H9 (cell line): ENCODE measurements at regions not wholly inside any gene's neighbourhood (a gene's known extent, or its start where the extent isn't known, plus 50 kb on each side); places are given as distances from the start of the nearest gene placed in this dataset.

ENCODE experiments used
- DNase-seq: peaks from one replicate; pipeline ENCODE4 v3.0.0-alpha.2; 2017
- H2AFZ ChIP-seq: one replicate; pipeline ENCODE4 v1.6.1; 2013; ENCODE audit warnings: mild to moderate bottlenecking, low read length, control low read depth, moderate library complexity
- H2AK5ac ChIP-seq: 2 replicates; pipeline ENCODE4 v1.6.1; 2013; ENCODE audit warnings: low read length, control low read depth, mixed read lengths; ENCODE audit not compliant: insufficient read length
- H2BK120ac ChIP-seq: one replicate; pipeline ENCODE4 v1.6.1; 2013; ENCODE audit warnings: low read depth, mild to moderate bottlenecking, low read length, control low read depth, inconsistent platforms; ENCODE audit not compliant: poor library complexity, severe bottlenecking
- H2BK12ac ChIP-seq: 2 replicates; pipeline ENCODE4 v1.6.1; 2013; ENCODE audit warnings: low read length, control low read depth, mixed read lengths, low read depth; ENCODE audit not compliant: insufficient read length
- H2BK15ac ChIP-seq: 2 replicates; pipeline ENCODE4 v1.6.1; 2013; ENCODE audit warnings: low read depth, low read length, control low read depth
- H2BK20ac ChIP-seq: one replicate; pipeline ENCODE4 v1.6.1; 2013; ENCODE audit warnings: low read depth, mild to moderate bottlenecking, low read length, control low read depth, inconsistent platforms; ENCODE audit not compliant: poor library complexity, severe bottlenecking
- H2BK5ac ChIP-seq: 2 replicates; pipeline ENCODE4 v1.6.1; 2013; ENCODE audit warnings: low read length, control low read depth, mixed read lengths; ENCODE audit not compliant: insufficient read length
- H3K14ac ChIP-seq: 2 replicates; pipeline ENCODE4 v1.6.1; 2013; ENCODE audit warnings: low read length, control low read depth; ENCODE audit not compliant: insufficient read depth
- H3K18ac ChIP-seq: 2 replicates; pipeline ENCODE4 v1.6.1; 2013; ENCODE audit warnings: low read depth, mild to moderate bottlenecking, mixed read lengths, low read length, control low read depth; ENCODE audit not compliant: insufficient read length
- H3K23ac ChIP-seq: 2 replicates; pipeline ENCODE4 v1.6.1; 2013; ENCODE audit warnings: low read length, control low read depth, mixed read lengths, low read depth; ENCODE audit not compliant: insufficient read length
- H3K23me2 ChIP-seq: 2 replicates; pipeline ENCODE4 v1.6.1; 2013; ENCODE audit warnings: low read depth, mild to moderate bottlenecking, mixed read lengths, low read length, control low read depth; ENCODE audit not compliant: insufficient read length, poor library complexity, severe bottlenecking
- H3K27ac ChIP-seq: 2 replicates; pipeline ENCODE4 v1.5.1; 2013; ENCODE audit warnings: low read length, control low read depth, mixed read lengths, low read depth; ENCODE audit not compliant: insufficient read length
- H3K27me3 ChIP-seq: 2 replicates; pipeline ENCODE4 v1.6.1; 2013; ENCODE audit warnings: low read length, control low read depth, inconsistent platforms; ENCODE audit not compliant: insufficient read depth
- H3K4ac ChIP-seq: 2 replicates; pipeline ENCODE4 v1.6.1; 2013; ENCODE audit warnings: low read depth, mild to moderate bottlenecking, control low read depth, inconsistent platforms, low read length, moderate library complexity
- H3K4me1 ChIP-seq: 2 replicates; pipeline ENCODE4 v1.6.1; 2013; ENCODE audit warnings: low read length, control low read depth, inconsistent platforms; ENCODE audit not compliant: insufficient read depth
- H3K4me2 ChIP-seq: 2 replicates; pipeline ENCODE4 v1.6.1; 2013; ENCODE audit warnings: low read length, control low read depth, mixed read lengths; ENCODE audit not compliant: insufficient read length, insufficient read depth
- H3K56ac ChIP-seq: 2 replicates; pipeline ENCODE4 v1.6.1; 2013; ENCODE audit warnings: low read depth, mild to moderate bottlenecking, mixed read lengths, low read length, control low read depth; ENCODE audit not compliant: insufficient read length
- H3K79me1 ChIP-seq: 2 replicates; pipeline ENCODE4 v1.6.1; 2013; ENCODE audit warnings: low read depth, mild to moderate bottlenecking, moderate library complexity, low read length, control low read depth, inconsistent platforms; ENCODE audit not compliant: insufficient read depth, poor library complexity, severe bottlenecking
- H3K79me2 ChIP-seq: 2 replicates; pipeline ENCODE4 v1.6.1; 2013; ENCODE audit warnings: low read length, control low read depth, inconsistent platforms; ENCODE audit not compliant: insufficient read depth
- H3K9ac ChIP-seq: 2 replicates; pipeline ENCODE4 v1.6.1; 2013; ENCODE audit warnings: low read length, control low read depth, mixed read lengths; ENCODE audit not compliant: insufficient read length; ENCODE audit errors: extremely low read depth
- H3K9me3 ChIP-seq: one replicate; pipeline ENCODE4 v1.6.1; 2013; ENCODE audit warnings: low read depth, low read length, inconsistent platforms; ENCODE audit not compliant: control insufficient read depth
- H3T11ph ChIP-seq: one replicate; pipeline ENCODE4 v1.6.1; 2013; ENCODE audit warnings: mild to moderate bottlenecking, low read length, control low read depth, inconsistent platforms
- H4K20me1 ChIP-seq: one replicate; pipeline ENCODE4 v1.6.1; 2013; ENCODE audit not compliant: control insufficient read depth, insufficient read length, insufficient read depth
- H4K5ac ChIP-seq: 2 replicates; pipeline ENCODE4 v1.6.1; 2013; ENCODE audit warnings: low read depth, mild to moderate bottlenecking, mixed read lengths, low read length, control low read depth; ENCODE audit not compliant: insufficient read length
- H4K8ac ChIP-seq: replicated peaks from 2 replicates; pipeline ENCODE4 v1.6.1; 2013; ENCODE audit warnings: low read length, control low read depth, mixed read lengths, low read depth; ENCODE audit not compliant: insufficient read length
- H4K91ac ChIP-seq: 2 replicates; pipeline ENCODE4 v1.6.1; 2013; ENCODE audit warnings: low read depth, mild to moderate bottlenecking, moderate library complexity, mixed read lengths, low read length, control low read depth; ENCODE audit not compliant: insufficient read length
- H3K27ac Mint-ChIP-seq, 3 experiments: 2 replicates in 2 of 3; 3 replicates in 1 of 3; pipeline ENCODE4 v1.8.0; 2020 to 2021; ENCODE audit warnings: mixed read lengths in 3 of 3, mild to moderate bottlenecking in 1 of 3, moderate library complexity in 1 of 3
- H3K27me3 Mint-ChIP-seq: 2 replicates; pipeline ENCODE4 v1.8.0; 2021; ENCODE audit warnings: low read depth, mild to moderate bottlenecking, moderate library complexity, mixed read lengths
- H3K36me3 Mint-ChIP-seq, 3 experiments: 2 replicates in 2 of 3; 3 replicates in 1 of 3; pipeline ENCODE4 v1.8.0; 2020 to 2021; ENCODE audit warnings: low read depth in 3 of 3, mixed read lengths in 3 of 3; ENCODE audit not compliant: insufficient read depth in 1 of 3
- H3K4me1 Mint-ChIP-seq, 2 experiments: 2 replicates each; pipeline ENCODE4 v1.8.0; 2020; ENCODE audit warnings: mixed read lengths in 2 of 2
- H3K4me3 Mint-ChIP-seq, 2 experiments: 2 replicates in 1 of 2; 3 replicates in 1 of 2; pipeline ENCODE4 v1.8.0; 2020 to 2021; ENCODE audit warnings: mild to moderate bottlenecking in 2 of 2, mixed read lengths in 2 of 2, moderate library complexity in 1 of 2
- H3K9me3 Mint-ChIP-seq, 2 experiments: 2 replicates in 1 of 2; 3 replicates in 1 of 2; pipeline ENCODE4 v1.8.0; 2020; ENCODE audit warnings: mild to moderate bottlenecking in 2 of 2, mixed read lengths in 2 of 2, moderate library complexity in 1 of 2
- WGBS: extraction: QIAGEN DNeasy Blood & Tissue Kit; methylation state at CpG from one replicate; pipeline ENCODE4 v1.1.7; 2013; ENCODE audit warnings: missing lambda C conversion rate, low lambda C conversion rate, mixed read lengths; ENCODE audit not compliant: insufficient read length; ENCODE audit errors: extremely low coverage; 5-methylcytosine and 5-hydroxymethylcytosine counted together
- TF ChIP-seq, protein P1 (sequence below): fragments of 200-600 bp; sonication (generic); conservative IDR thresholded peaks from 3 replicates; pipeline ENCODE4 v1.8.0; 2021; ENCODE audit warnings: antibody characterized with exemption, mild to moderate bottlenecking

DNA sequence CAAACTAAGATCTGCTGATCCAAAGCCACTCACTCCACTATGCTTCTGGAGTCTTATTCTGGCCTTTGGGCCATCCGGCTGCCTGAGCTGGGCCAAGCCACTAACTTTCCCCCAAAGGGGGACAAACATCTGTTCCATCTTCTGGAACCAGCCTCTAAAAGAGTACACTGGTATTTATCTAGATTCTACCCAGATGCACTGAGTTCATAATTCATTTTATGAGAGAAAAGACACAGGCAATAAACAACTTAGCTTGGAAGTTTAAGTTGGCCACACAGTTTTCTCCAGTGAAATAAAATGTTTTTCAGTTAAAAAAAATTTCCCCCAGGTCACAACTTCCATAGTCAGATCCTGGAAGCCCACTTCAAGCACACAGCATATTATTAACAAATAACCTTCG, 80.1 kb upstream of the ARHGEF3 start:
- H3K56ac ChIP-seq = no peak overlapping the region
- H3K27me3 ChIP-seq = no peaks in the 10 kb centered on the region
- H2AFZ ChIP-seq = no peak overlapping the region
- H2BK5ac ChIP-seq = no peak overlapping the region
- no peak overlapping the region for H2BK20ac ChIP-seq
- H3K23me2 ChIP-seq = no peaks in the 10 kb centered on the region
- no peak overlapping the region for H3K14ac ChIP-seq
- TF ChIP-seq, protein P1, sequence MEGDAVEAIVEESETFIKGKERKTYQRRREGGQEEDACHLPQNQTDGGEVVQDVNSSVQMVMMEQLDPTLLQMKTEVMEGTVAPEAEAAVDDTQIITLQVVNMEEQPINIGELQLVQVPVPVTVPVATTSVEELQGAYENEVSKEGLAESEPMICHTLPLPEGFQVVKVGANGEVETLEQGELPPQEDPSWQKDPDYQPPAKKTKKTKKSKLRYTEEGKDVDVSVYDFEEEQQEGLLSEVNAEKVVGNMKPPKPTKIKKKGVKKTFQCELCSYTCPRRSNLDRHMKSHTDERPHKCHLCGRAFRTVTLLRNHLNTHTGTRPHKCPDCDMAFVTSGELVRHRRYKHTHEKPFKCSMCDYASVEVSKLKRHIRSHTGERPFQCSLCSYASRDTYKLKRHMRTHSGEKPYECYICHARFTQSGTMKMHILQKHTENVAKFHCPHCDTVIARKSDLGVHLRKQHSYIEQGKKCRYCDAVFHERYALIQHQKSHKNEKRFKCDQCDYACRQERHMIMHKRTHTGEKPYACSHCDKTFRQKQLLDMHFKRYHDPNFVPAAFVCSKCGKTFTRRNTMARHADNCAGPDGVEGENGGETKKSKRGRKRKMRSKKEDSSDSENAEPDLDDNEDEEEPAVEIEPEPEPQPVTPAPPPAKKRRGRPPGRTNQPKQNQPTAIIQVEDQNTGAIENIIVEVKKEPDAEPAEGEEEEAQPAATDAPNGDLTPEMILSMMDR = no peak
- Mint-ChIP-seq H3K27ac (no peak overlapping the region), H3K27me3 (no peaks in the 10 kb centered on the region; the same call in 1 of the 2 replicates), H3K4me1 (peaks cover 4 to 7% of the 10 kb centered on the region in 2 experiments), H3K9me3 (no peaks in the 10 kb centered on the region; a peak in 1 of 5 replicates), H3K4me3 (no peak overlapping the region), H3K36me3 (no peaks in the 10 kb centered on the region)
- H4K5ac ChIP-seq = no peak overlapping the region
- H2BK120ac ChIP-seq = no peak overlapping the region
- H4K20me1 ChIP-seq = no peaks in the 10 kb centered on the region
- no peak overlapping the region for H3K18ac ChIP-seq
- WGBS = no CpG with 5 or more reads among the region's 2 CpGs
- no peak overlapping the region for H3K23ac ChIP-seq
- H3T11ph ChIP-seq = no peak overlapping the region
- no peak overlapping the region for H2AK5ac ChIP-seq
- no peak overlapping the region for H3K4ac ChIP-seq
- H3K9me3 ChIP-seq = no peaks in the 10 kb centered on the region
- no peak overlapping the region for H4K91ac ChIP-seq
- DNase-seq = no peak
- no peak overlapping the region for H3K9ac ChIP-seq
- H3K4me1 ChIP-seq = no peaks in the 10 kb centered on the region
- no peak overlapping the region for H3K27ac ChIP-seq
- no peaks in the 10 kb centered on the region for H3K79me2 ChIP-seq
- H3K4me2 ChIP-seq = no peak overlapping the region
- H2BK12ac ChIP-seq = no peak overlapping the region
- H3K79me1 ChIP-seq = no peaks in the 10 kb centered on the region
- H4K8ac ChIP-seq = no peak overlapping the region
- no peak overlapping the region for H2BK15ac ChIP-seq
